ENCODE measurements at regions not wholly inside any gene's neighbourhood (a gene's known extent, or its start where the extent isn't known, plus 50 kb on each side); places are given as distances from the start of the nearest gene placed in this dataset.

GRCh38 chrX:110444996-110445395 lies 86.3 kb downstream of the RTL9 start:
- intact Hi-C loops (cut with micrococcal nuclease), result no loop called here
- ATAC-seq (0 out of 3 replicates have a peak, but pooled peaks have one; percentile 47), DNase-seq (ENCODE audit: extremely low read depth in 1 of 4, low spot score in 3 of 4) (no peak), FAIRE-seq (no peak)
- WGBS (ENCODE audit: insufficient coverage, low coverage, missing lambda C conversion rate), result 0% methylated on average over 4 of the region's 4 CpGs
- H3K4me2 ChIP-seq (ENCODE audit: insufficient read depth, low read length), result no peak overlapping the region
- POLR2A ChIA-PET, result interaction anchor here (2.0 kb wide), 1 partner anchor 9 kb away, joined by 7 read pairs; no protein-coding TSS in a partner anchor
- BruUV-seq (replicated peaks), result no TSS peak
- CTCF ChIA-PET (ENCODE audit: low intra/inter-chr PET ratio), result no interaction called here
- no peak overlapping the region for H3K9ac ChIP-seq (ENCODE audit: insufficient read depth in 1 of 2, low read depth in 2 of 2, low read length in 2 of 2)
- H3K4me3 ChIP-seq, result no peak overlapping the region
- H3K36me3 ChIP-seq (ENCODE audit: control insufficient read depth, insufficient read depth, low read length), result no peaks in the 10 kb centered on the region
- no peak overlapping the region for H3K27ac ChIP-seq (ENCODE audit: extremely low read depth, low read depth, low read length)
- H3K79me2 ChIP-seq (ENCODE audit: control insufficient read depth, insufficient read depth, low read length), result no peaks in the 10 kb centered on the region
- no peaks in the 10 kb centered on the region; the same call in 1 of the 2 replicates for H4K20me1 ChIP-seq (replicated peaks; ENCODE audit: control insufficient read depth, insufficient read depth, low read length)
- no peak overlapping the region for H2AFZ ChIP-seq (ENCODE audit: low read depth, low read length)
- peaks cover 12 to 13% of the 10 kb centered on the region in 2 experiments; a peak in 3 of 5 replicates for H3K27me3 ChIP-seq (ENCODE audit: control insufficient read depth in 2 of 2, insufficient read depth in 2 of 2, low read length in 2 of 2)
- TF ChIP-seq TOE1 (IDR thresholded peaks at IDR 0.05; ENCODE audit: borderline replicate concordance) (no peak), TOE1 (CRISPR knock-in tag; IDR thresholded peaks at IDR 0.05; ENCODE audit: borderline replicate concordance, low read depth) (no peak), ZNF3 (CRISPR knock-in tag; IDR thresholded peaks at IDR 0.05) (no peak), CREBBP (IDR thresholded peaks at IDR 0.05; ENCODE audit: low read depth, low read length) (no peak)
- no peaks in the 10 kb centered on the region for H3K9me1 ChIP-seq (ENCODE audit: control insufficient read depth, insufficient read depth, low read length)
- in situ Hi-C loops (cut with MboI), result loop anchor here (25.0 kb wide), 1 partner anchor 792 kb away; no protein-coding TSS in a partner anchor
- H3K4me1 ChIP-seq (replicated peaks in 1 of 2; ENCODE audit: control insufficient read depth in 2 of 2, insufficient read depth in 2 of 2, low read length in 2 of 2), result no peaks in the 10 kb centered on the region
- no peaks in the 10 kb centered on the region for H3K9me3 ChIP-seq (replicated peaks; ENCODE audit: control insufficient read depth, insufficient read depth, low read depth, low read length)

- FAIRE-seq (no peak), ATAC-seq (no peak), DNase-seq (ENCODE audit: extremely low read depth in 1 of 4, low spot score in 3 of 4) (no peak)
- 6% methylated on average over 5 of the region's 10 CpGs for WGBS (ENCODE audit: insufficient coverage, low coverage, missing lambda C conversion rate)
- H3K27me3 ChIP-seq (ENCODE audit: control insufficient read depth in 2 of 2, insufficient read depth in 2 of 2, low read length in 2 of 2), result peaks cover 12 to 22% of the 10 kb centered on the region in 2 experiments; a peak in 3 of 5 replicates
- H3K4me2 ChIP-seq (ENCODE audit: insufficient read depth, low read length), result no peak overlapping the region
- no peaks in the 10 kb centered on the region for H3K4me1 ChIP-seq (replicated peaks in 1 of 2; ENCODE audit: control insufficient read depth in 2 of 2, insufficient read depth in 2 of 2, low read length in 2 of 2)
- ChIA-PET CTCF (ENCODE audit: low intra/inter-chr PET ratio) (no interaction called here), POLR2A (no interaction called here)
- no peak overlapping the region for H3K9ac ChIP-seq (ENCODE audit: insufficient read depth in 1 of 2, low read depth in 2 of 2, low read length in 2 of 2)
- H3K36me3 ChIP-seq (ENCODE audit: control insufficient read depth, insufficient read depth, low read length), result no peaks in the 10 kb centered on the region
- H3K4me3 ChIP-seq, result no peak overlapping the region
- no peaks in the 10 kb centered on the region; the same call in 1 of the 2 replicates for H4K20me1 ChIP-seq (replicated peaks; ENCODE audit: control insufficient read depth, insufficient read depth, low read length)
- in situ Hi-C loops (cut with MboI) (loop anchor here (25.0 kb wide), 1 partner anchor 789 kb away; no protein-coding TSS in a partner anchor), intact Hi-C loops (cut with micrococcal nuclease) (no loop called here)
- no peaks in the 10 kb centered on the region for H3K9me3 ChIP-seq (replicated peaks; ENCODE audit: control insufficient read depth, insufficient read depth, low read depth, low read length)
- H3K27ac ChIP-seq (ENCODE audit: extremely low read depth, low read depth, low read length), result no peak overlapping the region
- no TSS peak for BruUV-seq (replicated peaks)
- H3K79me2 ChIP-seq (ENCODE audit: control insufficient read depth, insufficient read depth, low read length), result no peaks in the 10 kb centered on the region
- H3K9me1 ChIP-seq (ENCODE audit: control insufficient read depth, insufficient read depth, low read length), result no peaks in the 10 kb centered on the region
- H2AFZ ChIP-seq (ENCODE audit: low read depth, low read length), result no peak overlapping the region
- no peak for TF ChIP-seq TCF15 (CRISPR knock-in tag; IDR thresholded peaks at IDR 0.05)
- TF ChIP-seq ZNF740 (CRISPR knock-in tag; IDR thresholded peaks at IDR 0.05), result no peak
- no peak for TF ChIP-seq ZNF740 (tag; IDR thresholded peaks at IDR 0.05)
- TF ChIP-seq ZNF23 (CRISPR knock-in tag; IDR thresholded peaks at IDR 0.05), result no peak
- no peak for TF ChIP-seq DEAF1 (CRISPR knock-in tag; IDR thresholded peaks at IDR 0.05)
- TF ChIP-seq NR3C1 (CRISPR knock-in tag; IDR thresholded peaks at IDR 0.05), result no peak
- TF ChIP-seq TFE3 (CRISPR knock-in tag; IDR thresholded peaks at IDR 0.05), result no peak
Measured at GRCh38 chrX:110448459-110448858, 89.8 kb downstream of the RTL9 start.
